Caco-2 (cell line): ENCODE measurements at regions not wholly inside any gene's neighbourhood (a gene's known extent, or its start where the extent isn't known, plus 50 kb on each side); places are given as distances from the start of the nearest gene placed in this dataset.
"Not testable (repeated sequence)": the region's sequence is repeated elsewhere in the genome, so short reads cannot be mapped to it uniquely, and the experiment has no call there.

Source experiments
- BruUV-seq: library from RNA; stranded (reverse); fragments of 400-500 nt; replicated peaks from 2 replicates; lab custom pipeline; 2021; lab: Mats Ljungman, UMichigan
- CTCF ChIA-PET: fragments of 300-600 bp; sonication (Branson Sonifier 250); formaldehyde crosslinking; loops from one replicate; lab custom pipeline; 2022; ENCODE audit warnings: antibody characterized with exemption; lab: Charles Lee
- POLR2A ChIA-PET: fragments of 300-600 bp; sonication (Branson Sonifier 250); formaldehyde crosslinking; loops from one replicate; lab custom pipeline; 2022; ENCODE audit warnings: antibody characterized with exemption; lab: Charles Lee
- DNase-seq, 2 experiments: peaks; one replicate each; pipeline versions ENCODE4 v3.0.0 to v3.0.0-alpha.2; 2020 to 2022
- H3K27me3 ChIP-seq: replicated peaks from 2 replicates; pipeline ENCODE4 v1.6.0; 2011; ENCODE audit warnings: low read length; ENCODE audit not compliant: control insufficient read depth, insufficient read depth
- H3K36me3 ChIP-seq: 2 replicates; pipeline ENCODE4 v1.5.1; 2011; ENCODE audit warnings: low read length; ENCODE audit not compliant: control insufficient read depth, insufficient read depth
- H3K4me1 ChIP-seq: fragments of 250-450 bp; sonication (Bioruptor Pico); 2 replicates; pipeline ENCODE4 v1.5.1; 2020; ENCODE audit warnings: mild to moderate bottlenecking
- H3K4me3 ChIP-seq: 2 replicates; pipeline ENCODE4 v1.5.1; 2011; ENCODE audit warnings: low read depth, mild to moderate bottlenecking, control low read depth, low read length
- H3K9me3 ChIP-seq: fragments of 250-450 bp; sonication (Bioruptor Pico); 2 replicates; pipeline ENCODE4 v1.5.1; 2020; ENCODE audit warnings: mild to moderate bottlenecking, moderate library complexity
- H3K27ac Mint-ChIP-seq: one replicate; pipeline ENCODE4 v1.8.0; 2022; ENCODE audit warnings: mixed read lengths; ENCODE audit not compliant: unreplicated experiment
- H3K27me3 Mint-ChIP-seq: one replicate; pipeline ENCODE4 v1.8.0; 2022; ENCODE audit warnings: mixed read lengths; ENCODE audit not compliant: insufficient read depth, unreplicated experiment
- H3K36me3 Mint-ChIP-seq: one replicate; pipeline ENCODE4 v1.8.0; 2022; ENCODE audit warnings: mild to moderate bottlenecking, mixed read lengths; ENCODE audit not compliant: insufficient read depth, unreplicated experiment
- H3K4me1 Mint-ChIP-seq: one replicate; pipeline ENCODE4 v1.8.0; 2022; ENCODE audit warnings: low read depth, mixed read lengths; ENCODE audit not compliant: unreplicated experiment
- H3K4me3 Mint-ChIP-seq: one replicate; pipeline ENCODE4 v1.8.0; 2022; ENCODE audit warnings: mild to moderate bottlenecking, moderate library complexity, mixed read lengths; ENCODE audit not compliant: unreplicated experiment
- H3K9me3 Mint-ChIP-seq: one replicate; pipeline ENCODE4 v1.8.0; 2022; ENCODE audit warnings: mixed read lengths; ENCODE audit not compliant: unreplicated experiment
- CTCF ChIP-seq, 2 experiments: fragments of 200-600 bp in 1 of 2; IDR thresholded peaks; 1 replicate in 1 of 2; 2 replicates in 1 of 2; pipeline versions ENCODE4 v1.5.1 to v1.8.0; 2011 to 2022; ENCODE audit warnings: antibody characterized with exemption in 1 of 2, control low read depth in 1 of 2, inconsistent platforms in 1 of 2, low read depth in 1 of 2, low read length in 1 of 2, mild to moderate bottlenecking in 1 of 2, moderate library complexity in 1 of 2; ENCODE audit not compliant: insufficient read depth in 1 of 2, severe bottlenecking in 1 of 2, unreplicated experiment in 1 of 2
- intact Hi-C: fragments of 100-400 bp; cut with micrococcal nuclease; formaldehyde crosslinking; loops from one replicate; pipeline ENCODE4 v1.10.0; 2022; ENCODE audit not compliant: unreplicated experiment

- Histone ChIP-seq H3K36me3 (no peaks in the 10 kb centered on the region), H3K9me3 (no peaks in the 10 kb centered on the region), H3K4me1 (no peaks in the 10 kb centered on the region), H3K27me3 (no peaks in the 10 kb centered on the region), H3K4me3 (no peak overlapping the region)
- Mint-ChIP-seq H3K4me3 (no peak overlapping the region), H3K9me3 (no peaks in the 10 kb centered on the region), H3K36me3 (no peaks in the 10 kb centered on the region), H3K4me1 (no peaks in the 10 kb centered on the region), H3K27ac (no peak overlapping the region), H3K27me3 (peaks cover 3% of the 10 kb centered on the region)
- ChIA-PET CTCF (no interaction called here), POLR2A (no interaction called here)
- intact Hi-C loops, result no loop called here
- no peak for DNase-seq
- BruUV-seq, result no TSS peak
- no peak for TF ChIP-seq CTCF (IDR thresholded peaks at IDR 0.05; ENCODE audit: insufficient read depth in 1 of 2, low read depth in 1 of 2, low read length in 1 of 2, severe bottlenecking in 1 of 2, unreplicated experiment in 1 of 2)
Observed at GRCh38 chr3:168794427-168794826, 698.7 kb upstream of the GOLIM4 start.

- no peaks in the 10 kb centered on the region for H3K36me3 ChIP-seq
- H3K4me1 ChIP-seq, result no peaks in the 10 kb centered on the region
- no peak overlapping the region for H3K4me3 Mint-ChIP-seq
- no peaks in the 10 kb centered on the region for H3K9me3 ChIP-seq
- TF ChIP-seq CTCF (IDR thresholded peaks at IDR 0.05; ENCODE audit: insufficient read depth in 1 of 2, low read depth in 1 of 2, low read length in 1 of 2, severe bottlenecking in 1 of 2, unreplicated experiment in 1 of 2), result no peak
- DNase-seq, result no peak
- POLR2A ChIA-PET, result no interaction called here
- H3K36me3 Mint-ChIP-seq, result no peaks in the 10 kb centered on the region
- no peak overlapping the region for H3K27ac Mint-ChIP-seq
- BruUV-seq, result no TSS peak
- no peak overlapping the region for H3K4me3 ChIP-seq
- CTCF ChIA-PET, result no interaction called here
- peaks cover 9% of the 10 kb centered on the region for H3K27me3 Mint-ChIP-seq
- intact Hi-C loops, result no loop called here
- H3K9me3 Mint-ChIP-seq, result no peaks in the 10 kb centered on the region
- no peaks in the 10 kb centered on the region for H3K27me3 ChIP-seq
- no peaks in the 10 kb centered on the region for H3K4me1 Mint-ChIP-seq
Observed at GRCh38 chr3:168782193-168782592, 686.5 kb upstream of the GOLIM4 start.

- H3K9me3 ChIP-seq, POLR2A ChIA-PET, H3K4me3 Mint-ChIP-seq, H3K36me3 ChIP-seq, H3K36me3 Mint-ChIP-seq, H3K27ac Mint-ChIP-seq, H3K9me3 Mint-ChIP-seq, BruUV-seq, CTCF ChIA-PET, DNase-seq, intact Hi-C loops, H3K4me1 ChIP-seq, H3K4me3 ChIP-seq, H3K27me3 ChIP-seq, H3K4me1 Mint-ChIP-seq: not testable (repeated sequence)
- peaks cover 12% of the 10 kb centered on the region for H3K27me3 Mint-ChIP-seq
Observed at GRCh38 chr3:168779970-168780645, 684.4 kb upstream of the GOLIM4 start.
